ENCODE measurements at regions not wholly inside any gene's neighbourhood (a gene's known extent, or its start where the extent isn't known, plus 50 kb on each side); places are given as distances from the start of the nearest gene placed in this dataset.

- no peaks in the 10 kb centered on the region for H3K27me3 ChIP-seq (ENCODE audit: insufficient read depth, low read length)
- TF ChIP-seq CTCF (conservative IDR thresholded peaks at IDR 0.05), result no peak
- no peaks in the 10 kb centered on the region for H3K9me3 ChIP-seq (ENCODE audit: control insufficient read depth, low read depth, low read length)
- no peaks in the 10 kb centered on the region for H3K27me3 Mint-ChIP-seq (ENCODE audit: low read depth)
- H3K4ac ChIP-seq (ENCODE audit: low read depth, low read length), result no peak overlapping the region
- H4K20me1 ChIP-seq (ENCODE audit: control insufficient read depth, insufficient read depth, insufficient read length), result no peaks in the 10 kb centered on the region
- no CpG with 5 or more reads among the region's 3 CpGs for WGBS (ENCODE audit: extremely low coverage, insufficient read length, low lambda C conversion rate)
- no peak overlapping the region for H2AFZ ChIP-seq (ENCODE audit: low read length)
- H4K91ac ChIP-seq (ENCODE audit: insufficient read length, low read depth, low read length), result no peak overlapping the region
- H4K5ac ChIP-seq (ENCODE audit: insufficient read length, low read depth, low read length), result no peak overlapping the region
- H3K27ac Mint-ChIP-seq, result no peak overlapping the region; a peak in 1 of 7 replicates
- no peak overlapping the region for H3T11ph ChIP-seq (ENCODE audit: low read length)
- no peak overlapping the region for H2BK12ac ChIP-seq (ENCODE audit: insufficient read length, low read depth, low read length)
- no peaks in the 10 kb centered on the region for H3K36me3 Mint-ChIP-seq (ENCODE audit: insufficient read depth in 1 of 3, low read depth in 3 of 3)
- H3K18ac ChIP-seq (ENCODE audit: insufficient read length, low read depth, low read length), result no peak overlapping the region
- DNase-seq, result no peak
- no peak overlapping the region for H3K9ac ChIP-seq (ENCODE audit: extremely low read depth, insufficient read length, low read length)
- no peak overlapping the region for H3K14ac ChIP-seq (ENCODE audit: insufficient read depth, low read length)
- no peak overlapping the region for H3K27ac ChIP-seq (ENCODE audit: insufficient read length, low read depth, low read length)
- no peak overlapping the region for H3K56ac ChIP-seq (ENCODE audit: insufficient read length, low read depth, low read length)
- no peak overlapping the region for H4K8ac ChIP-seq (replicated peaks; ENCODE audit: insufficient read length, low read depth, low read length)
- H3K4me1 ChIP-seq (ENCODE audit: insufficient read depth, low read length), result no peaks in the 10 kb centered on the region; the same call in 1 of the 2 replicates
- H2AK5ac ChIP-seq (ENCODE audit: insufficient read length, low read length), result no peak overlapping the region
- H3K9me3 Mint-ChIP-seq, result no peaks in the 10 kb centered on the region; a peak in 1 of 5 replicates
- no peak overlapping the region for H3K4me2 ChIP-seq (ENCODE audit: insufficient read depth, insufficient read length, low read length)
- no peaks in the 10 kb centered on the region for H3K79me2 ChIP-seq (ENCODE audit: insufficient read depth, low read length)
- H3K4me3 Mint-ChIP-seq, result no peak overlapping the region
- H3K4me1 Mint-ChIP-seq, result peaks cover 0 to 3% of the 10 kb centered on the region in 2 experiments; a peak in 1 of 4 replicates
- no peaks in the 10 kb centered on the region for H3K23me2 ChIP-seq (ENCODE audit: insufficient read length, low read depth, low read length, poor library complexity, severe bottlenecking)
- H2BK5ac ChIP-seq (ENCODE audit: insufficient read length, low read length), result no peak overlapping the region
- no peaks in the 10 kb centered on the region for H3K79me1 ChIP-seq (ENCODE audit: insufficient read depth, low read depth, low read length, poor library complexity, severe bottlenecking)
- no peak overlapping the region for H2BK120ac ChIP-seq (ENCODE audit: low read depth, low read length, poor library complexity, severe bottlenecking)
- no peak overlapping the region for H2BK15ac ChIP-seq (ENCODE audit: low read depth, low read length)
- H3K23ac ChIP-seq (ENCODE audit: insufficient read length, low read depth, low read length), result no peak overlapping the region
- H2BK20ac ChIP-seq (ENCODE audit: low read depth, low read length, poor library complexity, severe bottlenecking), result no peak overlapping the region
These were observed 604.5 kb downstream of the FGF9 start for GRCh38 chr13:22275393-22275792.
